ENCODE measurements at regions not wholly inside any gene's neighbourhood (a gene's known extent, or its start where the extent isn't known, plus 50 kb on each side); places are given as distances from the start of the nearest gene placed in this dataset.

DNA sequence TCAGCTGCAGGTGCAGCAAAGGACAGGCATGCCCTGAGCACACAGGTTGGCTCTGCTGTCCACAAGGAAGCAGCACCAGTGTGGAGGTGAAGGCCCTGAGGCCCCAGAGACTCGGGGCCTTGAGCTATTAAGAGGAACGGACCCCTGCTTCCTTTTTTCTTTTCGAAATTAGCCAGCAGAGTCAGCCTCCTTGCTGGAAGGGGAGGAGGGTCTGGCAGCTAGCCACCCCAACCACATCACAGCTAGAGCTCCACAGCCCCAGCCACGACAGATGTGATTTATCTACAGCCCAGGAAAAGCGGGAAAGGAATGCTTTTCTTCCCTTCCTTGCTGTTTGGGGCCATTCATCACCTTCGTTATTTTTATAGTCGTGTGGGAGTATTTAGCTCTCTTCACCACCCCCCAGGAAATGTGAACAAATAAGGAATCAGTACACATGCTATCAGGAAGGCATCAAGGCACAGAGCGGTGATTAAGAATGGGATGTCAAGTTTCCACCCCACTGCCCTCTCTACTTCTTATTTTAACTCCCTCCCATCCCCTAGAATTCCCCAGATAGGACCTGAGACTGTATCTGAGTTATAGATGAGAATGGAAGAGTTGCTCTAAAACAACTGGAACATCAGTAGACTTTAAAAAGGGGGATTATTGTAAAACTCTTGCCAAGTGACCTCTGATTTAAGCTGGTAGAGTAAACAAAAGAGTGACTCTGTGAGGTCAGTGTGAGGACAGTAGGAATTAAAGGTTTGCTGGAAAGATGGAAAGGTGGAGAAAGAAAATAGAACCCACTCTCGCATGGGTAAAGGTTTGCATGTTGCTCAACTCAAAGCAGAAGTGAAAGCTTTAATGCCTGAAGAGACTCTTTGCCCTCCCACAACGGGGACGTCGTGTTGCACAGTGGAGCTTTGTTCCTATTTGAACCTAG is 224.7 kb upstream of the GJB5 start:
- H3K4me3 ChIP-seq (ENCODE audit: low read depth, low read length) = no peak overlapping the region
- TF ChIP-seq, protein P1, sequence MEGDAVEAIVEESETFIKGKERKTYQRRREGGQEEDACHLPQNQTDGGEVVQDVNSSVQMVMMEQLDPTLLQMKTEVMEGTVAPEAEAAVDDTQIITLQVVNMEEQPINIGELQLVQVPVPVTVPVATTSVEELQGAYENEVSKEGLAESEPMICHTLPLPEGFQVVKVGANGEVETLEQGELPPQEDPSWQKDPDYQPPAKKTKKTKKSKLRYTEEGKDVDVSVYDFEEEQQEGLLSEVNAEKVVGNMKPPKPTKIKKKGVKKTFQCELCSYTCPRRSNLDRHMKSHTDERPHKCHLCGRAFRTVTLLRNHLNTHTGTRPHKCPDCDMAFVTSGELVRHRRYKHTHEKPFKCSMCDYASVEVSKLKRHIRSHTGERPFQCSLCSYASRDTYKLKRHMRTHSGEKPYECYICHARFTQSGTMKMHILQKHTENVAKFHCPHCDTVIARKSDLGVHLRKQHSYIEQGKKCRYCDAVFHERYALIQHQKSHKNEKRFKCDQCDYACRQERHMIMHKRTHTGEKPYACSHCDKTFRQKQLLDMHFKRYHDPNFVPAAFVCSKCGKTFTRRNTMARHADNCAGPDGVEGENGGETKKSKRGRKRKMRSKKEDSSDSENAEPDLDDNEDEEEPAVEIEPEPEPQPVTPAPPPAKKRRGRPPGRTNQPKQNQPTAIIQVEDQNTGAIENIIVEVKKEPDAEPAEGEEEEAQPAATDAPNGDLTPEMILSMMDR (IDR thresholded peaks at IDR 0.05; ENCODE audit: low read depth, low read length) = no peak

DNA sequence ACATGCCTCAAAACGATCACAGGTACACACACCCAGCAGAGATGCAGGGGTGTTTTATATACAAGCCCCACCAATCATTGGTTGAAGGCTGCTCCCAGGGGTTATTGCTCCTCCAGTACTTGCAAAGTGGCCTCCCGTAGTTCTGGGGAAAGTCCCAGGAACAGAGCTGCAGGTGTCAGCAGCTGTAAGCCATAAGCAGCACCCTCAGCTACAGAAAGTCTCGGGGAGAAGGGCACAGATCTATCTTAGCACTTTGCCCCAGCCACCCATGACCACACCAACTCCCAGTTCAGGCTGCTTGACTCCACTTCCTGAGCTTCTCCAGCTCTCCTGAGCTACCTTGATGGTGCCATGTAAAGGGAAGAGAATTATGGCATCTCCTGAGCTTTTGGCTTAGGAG is 222.7 kb upstream of the GJB5 start:
- no peak overlapping the region for H3K4me3 ChIP-seq (ENCODE audit: low read depth, low read length)
- TF ChIP-seq, protein P1 (IDR thresholded peaks at IDR 0.05; ENCODE audit: low read depth, low read length) = no peak

DNA sequence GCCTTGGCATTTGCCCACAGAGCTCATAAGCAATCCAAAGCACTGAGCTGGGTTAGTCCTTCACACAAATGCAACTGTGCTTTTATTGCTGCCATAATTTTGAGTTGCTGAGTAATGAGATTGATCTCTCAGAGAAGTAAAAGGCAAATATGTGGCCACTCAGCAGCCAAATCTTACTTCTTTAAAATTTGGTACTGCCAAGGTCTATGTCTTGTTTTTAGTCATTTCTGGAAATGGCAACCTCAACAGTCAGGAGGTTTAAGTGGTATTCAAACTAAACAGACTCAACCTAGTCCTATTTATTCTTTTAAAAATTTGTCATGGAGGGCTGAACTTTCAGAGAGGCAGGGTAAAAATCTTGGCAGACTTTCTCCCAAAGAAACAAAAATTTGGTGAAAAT is 216.4 kb upstream of the GJB5 start:
- H3K4me3 ChIP-seq (ENCODE audit: low read depth, low read length) = no peak overlapping the region
- TF ChIP-seq, protein P1 (IDR thresholded peaks at IDR 0.05; ENCODE audit: low read depth, low read length) = no peak

DNA sequence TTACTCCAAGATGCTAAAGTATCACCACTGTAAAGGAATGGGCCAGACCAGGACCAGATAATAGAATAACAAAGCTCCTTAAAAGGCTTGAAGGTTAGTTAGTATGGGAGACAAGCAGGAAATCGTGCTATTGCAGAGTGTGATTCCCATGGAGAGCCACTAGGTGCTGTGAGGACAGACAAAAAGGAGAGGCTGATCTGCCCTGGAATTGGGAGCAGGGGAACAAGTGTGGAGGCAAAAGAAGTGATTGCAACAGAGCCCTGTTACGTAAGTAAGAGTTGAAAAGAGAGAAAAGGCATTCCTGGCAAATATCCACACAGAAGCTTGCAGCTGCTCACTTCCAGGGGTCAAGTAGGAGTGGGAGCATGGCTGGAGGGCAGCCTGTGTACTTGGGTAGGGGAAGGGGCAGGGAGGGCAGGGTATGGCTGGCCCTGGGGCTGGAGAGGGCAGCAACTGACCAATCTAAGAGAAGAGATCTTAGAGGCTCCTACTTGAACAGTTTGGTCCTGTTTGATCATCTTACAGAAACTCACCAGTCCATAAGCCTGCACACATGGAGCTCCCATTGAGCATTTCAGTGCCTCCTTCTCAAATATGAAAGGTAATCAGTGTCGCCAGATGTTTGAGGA is 207.7 kb upstream of the GJB5 start:
- TF ChIP-seq, protein P1 (IDR thresholded peaks at IDR 0.05; ENCODE audit: low read depth, low read length) = no peak
- no peak overlapping the region for H3K4me3 ChIP-seq (ENCODE audit: low read depth, low read length)

DNA sequence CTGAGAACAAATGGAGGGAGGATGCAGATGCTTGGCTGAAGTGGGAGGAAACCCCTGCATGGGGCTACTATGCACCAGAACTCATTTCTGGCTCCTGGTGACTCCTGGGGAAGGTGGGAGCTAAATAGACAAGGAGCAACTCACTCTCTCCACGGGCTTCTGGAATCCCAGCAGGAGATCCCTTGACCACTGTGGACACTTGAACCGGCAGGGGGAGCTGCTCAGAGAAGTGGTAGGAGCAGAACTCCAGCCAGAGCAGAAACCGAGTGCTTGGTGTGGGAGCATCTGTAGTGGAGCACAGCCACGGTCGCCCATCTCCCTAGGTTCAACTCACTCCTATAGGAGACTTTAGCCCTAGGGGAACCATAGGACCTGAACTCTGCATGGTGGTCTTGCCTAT is 205.6 kb upstream of the GJB5 start:
- H3K4me3 ChIP-seq (ENCODE audit: low read depth, low read length) = no peak overlapping the region
- TF ChIP-seq, protein P1 (IDR thresholded peaks at IDR 0.05; ENCODE audit: low read depth, low read length) = no peak

DNA sequence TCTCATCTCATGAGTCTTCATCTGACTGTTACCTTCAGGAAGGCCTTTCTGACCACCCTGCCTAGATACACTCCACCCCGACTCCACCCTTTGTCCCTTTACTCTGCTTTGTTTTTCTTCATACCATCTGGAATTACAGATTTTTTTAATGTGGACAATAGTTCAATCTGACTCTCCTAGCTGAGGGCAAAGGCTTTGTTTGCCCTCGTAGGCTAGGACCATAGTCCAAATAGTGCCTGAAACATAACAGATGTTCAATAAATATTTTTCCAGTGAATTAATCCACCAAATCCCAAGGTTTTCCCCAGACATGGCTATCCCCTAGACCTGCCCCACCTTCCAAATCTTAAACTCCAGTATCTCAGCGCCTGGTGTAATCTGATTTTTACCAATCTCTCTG is 176.5 kb upstream of the GJB5 start:
- no peak overlapping the region for H3K4me3 ChIP-seq (ENCODE audit: low read depth, low read length)
- TF ChIP-seq, protein P1 (IDR thresholded peaks at IDR 0.05; ENCODE audit: low read depth, low read length) = no peak

DNA sequence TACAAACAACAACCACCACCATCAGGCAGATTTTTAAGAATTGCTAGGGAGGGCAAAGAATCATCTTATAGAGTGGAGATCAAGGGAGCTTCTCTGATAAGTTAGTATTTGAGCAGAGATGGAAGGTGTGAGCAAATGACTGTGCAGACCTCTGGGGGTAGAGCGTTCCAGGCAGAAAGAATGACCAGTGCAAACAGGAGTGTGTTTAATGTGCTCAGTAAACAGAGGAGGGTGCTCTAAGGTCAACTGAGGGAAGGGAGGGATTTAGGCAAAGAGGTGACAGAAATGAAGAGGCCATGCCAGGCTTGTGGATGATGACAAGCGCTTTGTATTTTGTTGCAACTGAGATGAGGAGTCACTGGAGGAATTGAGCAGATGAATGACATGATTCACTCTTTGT is 172.5 kb upstream of the GJB5 start:
- H3K4me3 ChIP-seq (ENCODE audit: low read depth, low read length) = no peak overlapping the region
- TF ChIP-seq, protein P1 (IDR thresholded peaks at IDR 0.05; ENCODE audit: low read depth, low read length) = no peak
